ENCODE measurements at regions not wholly inside any gene's neighbourhood (a gene's known extent, or its start where the extent isn't known, plus 50 kb on each side); places are given as distances from the start of the nearest gene placed in this dataset.

GRCh38 chr7:136076954-136077353 lies 99.8 kb upstream of the MTPN start:
- TF ChIP-seq POLR2AphosphoS5 (IDR thresholded peaks at IDR 0.05) (no peak), CTCF (IDR thresholded peaks at IDR 0.05) (no peak)

Measured in prostate gland (tissue), 2 donors.